ENCODE measurements at regions not wholly inside any gene's neighbourhood (a gene's known extent, or its start where the extent isn't known, plus 50 kb on each side); places are given as distances from the start of the nearest gene placed in this dataset.

- no CpG with 5 or more reads among the region's 3 CpGs for WGBS (ENCODE audit: insufficient coverage)
- DNase-seq (no peak), ATAC-seq (replicated peaks in 1 of 4) (no peak)
- H3K27ac Mint-ChIP-seq: no peak overlapping the region
- H3K4me3 Mint-ChIP-seq: no peak overlapping the region
- Histone ChIP-seq H3K36me3 (ENCODE audit: control insufficient read depth in 2 of 2, extremely low read depth in 1 of 2, insufficient read depth in 1 of 2, low read length in 1 of 2) (no peaks in the 10 kb centered on the region), H3K4me1 (ENCODE audit: control insufficient read depth in 1 of 2, extremely low read depth in 1 of 2, insufficient read depth in 2 of 2, low read length in 2 of 2) (no peaks in the 10 kb centered on the region), H3K27me3 (replicated peaks in 1 of 2; ENCODE audit: control insufficient read depth in 2 of 2, extremely low read depth in 1 of 2, insufficient read depth in 2 of 2, low read length in 1 of 2) (peaks cover 0 to 11% of the 10 kb centered on the region in 2 experiments), H3K4me3 (ENCODE audit: control insufficient read depth in 1 of 2, extremely low read depth in 1 of 2, low read length in 1 of 2) (no peak overlapping the region), H3K27ac (ENCODE audit: low read length) (no peak overlapping the region), H3K9me3 (no peaks in the 10 kb centered on the region)
- no peaks in the 10 kb centered on the region for H3K36me3 Mint-ChIP-seq
- POLR2A ChIA-PET: no interaction called here
- H3K9me3 Mint-ChIP-seq: peaks cover 0 to 9% (median 2%) of the 10 kb centered on the region in 3 donors
- CTCF ChIA-PET: no interaction called here
- peaks cover 6 to 7% of the 10 kb centered on the region in 2 donors for H3K27me3 Mint-ChIP-seq
- H3K4me1 Mint-ChIP-seq: no peaks in the 10 kb centered on the region
Measured at GRCh38 chr11:116057000-116057399, 552.8 kb upstream of the CADM1 start.

DNA sequence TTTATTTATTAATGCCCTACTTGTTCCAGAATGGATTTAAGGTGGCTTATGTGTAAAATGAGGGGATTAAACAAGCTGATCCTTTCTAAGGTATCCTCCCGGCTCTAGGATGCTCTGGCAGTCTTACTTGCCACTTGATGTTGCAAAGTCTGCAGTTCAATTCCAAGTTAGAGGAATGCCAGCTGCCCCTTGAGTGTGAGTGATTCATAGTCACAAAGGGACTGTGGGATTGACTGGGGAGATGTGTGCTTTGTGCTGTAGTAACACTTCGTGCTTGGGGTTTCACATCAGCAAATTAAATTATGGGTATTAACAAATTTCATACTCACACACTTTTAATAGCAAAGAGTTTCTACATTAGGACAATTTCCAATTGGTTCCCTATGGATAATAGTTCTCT, 550.8 kb upstream of the CADM1 start:
- Histone ChIP-seq H3K27me3 (replicated peaks in 1 of 2; ENCODE audit: control insufficient read depth in 2 of 2, extremely low read depth in 1 of 2, insufficient read depth in 2 of 2, low read length in 1 of 2) (peaks cover 0 to 3% of the 10 kb centered on the region in 2 experiments), H3K4me1 (ENCODE audit: control insufficient read depth in 1 of 2, extremely low read depth in 1 of 2, insufficient read depth in 2 of 2, low read length in 2 of 2) (no peaks in the 10 kb centered on the region), H3K27ac (ENCODE audit: low read length) (no peak overlapping the region), H3K36me3 (ENCODE audit: control insufficient read depth in 2 of 2, extremely low read depth in 1 of 2, insufficient read depth in 1 of 2, low read length in 1 of 2) (no peaks in the 10 kb centered on the region), H3K9me3 (no peaks in the 10 kb centered on the region), H3K4me3 (ENCODE audit: control insufficient read depth in 1 of 2, extremely low read depth in 1 of 2, low read length in 1 of 2) (no peak overlapping the region)
- WGBS (ENCODE audit: insufficient coverage): 56% methylated on average over 1 of the region's 2 CpGs
- POLR2A ChIA-PET: no interaction called here
- H3K36me3 Mint-ChIP-seq: no peaks in the 10 kb centered on the region
- H3K27ac Mint-ChIP-seq: no peak overlapping the region
- ATAC-seq (replicated peaks in 1 of 4) (no peak), DNase-seq (no peak)
- H3K4me1 Mint-ChIP-seq: no peaks in the 10 kb centered on the region
- CTCF ChIA-PET: no interaction called here
- peaks cover 0 to 9% (median 2%) of the 10 kb centered on the region in 3 donors for H3K9me3 Mint-ChIP-seq
- peaks cover 0 to 2% of the 10 kb centered on the region in 2 donors for H3K27me3 Mint-ChIP-seq
- no peak overlapping the region for H3K4me3 Mint-ChIP-seq

DNA sequence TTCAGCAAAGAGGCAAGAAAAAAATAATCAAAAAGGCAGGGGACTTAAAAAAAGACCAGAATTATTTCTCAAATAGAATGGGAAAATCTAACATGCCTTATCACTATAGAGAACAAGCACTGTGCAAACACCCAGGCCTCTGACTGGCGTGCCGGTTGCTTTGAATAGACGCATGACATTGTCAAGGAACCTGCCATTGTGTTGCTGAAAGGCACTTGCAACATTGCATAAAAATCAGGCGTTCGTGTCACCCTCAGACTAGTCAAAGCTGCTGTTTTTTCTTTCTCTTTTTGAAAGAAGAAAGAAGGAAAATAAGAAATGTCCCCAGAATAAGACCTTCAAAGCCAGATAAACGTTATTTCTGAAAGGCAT, 549.3 kb upstream of the CADM1 start:
- CTCF ChIA-PET: no interaction called here
- Histone ChIP-seq H3K4me1 (ENCODE audit: control insufficient read depth in 1 of 2, extremely low read depth in 1 of 2, insufficient read depth in 2 of 2, low read length in 2 of 2) (no peaks in the 10 kb centered on the region), H3K27me3 (replicated peaks in 1 of 2; ENCODE audit: control insufficient read depth in 2 of 2, extremely low read depth in 1 of 2, insufficient read depth in 2 of 2, low read length in 1 of 2) (peaks cover 0 to 3% of the 10 kb centered on the region in 2 experiments), H3K27ac (ENCODE audit: low read length) (no peak overlapping the region), H3K4me3 (ENCODE audit: control insufficient read depth in 1 of 2, extremely low read depth in 1 of 2, low read length in 1 of 2) (no peak overlapping the region), H3K36me3 (ENCODE audit: control insufficient read depth in 2 of 2, extremely low read depth in 1 of 2, insufficient read depth in 1 of 2, low read length in 1 of 2) (no peaks in the 10 kb centered on the region), H3K9me3 (no peaks in the 10 kb centered on the region)
- DNase-seq (no peak), ATAC-seq (replicated peaks in 1 of 4) (no peak)
- no peak overlapping the region for H3K27ac Mint-ChIP-seq
- whole genome bisulfite sequencing (ENCODE audit: insufficient coverage): 49% methylated on average over 3 of the region's 6 CpGs
- no peak overlapping the region for H3K4me3 Mint-ChIP-seq
- H3K36me3 Mint-ChIP-seq: no peaks in the 10 kb centered on the region
- H3K27me3 Mint-ChIP-seq: peaks cover 0 to 2% of the 10 kb centered on the region in 2 donors
- peaks cover 0 to 8% (median 2%) of the 10 kb centered on the region in 3 donors for H3K9me3 Mint-ChIP-seq
- POLR2A ChIA-PET: no interaction called here
- H3K4me1 Mint-ChIP-seq: no peaks in the 10 kb centered on the region

DNA sequence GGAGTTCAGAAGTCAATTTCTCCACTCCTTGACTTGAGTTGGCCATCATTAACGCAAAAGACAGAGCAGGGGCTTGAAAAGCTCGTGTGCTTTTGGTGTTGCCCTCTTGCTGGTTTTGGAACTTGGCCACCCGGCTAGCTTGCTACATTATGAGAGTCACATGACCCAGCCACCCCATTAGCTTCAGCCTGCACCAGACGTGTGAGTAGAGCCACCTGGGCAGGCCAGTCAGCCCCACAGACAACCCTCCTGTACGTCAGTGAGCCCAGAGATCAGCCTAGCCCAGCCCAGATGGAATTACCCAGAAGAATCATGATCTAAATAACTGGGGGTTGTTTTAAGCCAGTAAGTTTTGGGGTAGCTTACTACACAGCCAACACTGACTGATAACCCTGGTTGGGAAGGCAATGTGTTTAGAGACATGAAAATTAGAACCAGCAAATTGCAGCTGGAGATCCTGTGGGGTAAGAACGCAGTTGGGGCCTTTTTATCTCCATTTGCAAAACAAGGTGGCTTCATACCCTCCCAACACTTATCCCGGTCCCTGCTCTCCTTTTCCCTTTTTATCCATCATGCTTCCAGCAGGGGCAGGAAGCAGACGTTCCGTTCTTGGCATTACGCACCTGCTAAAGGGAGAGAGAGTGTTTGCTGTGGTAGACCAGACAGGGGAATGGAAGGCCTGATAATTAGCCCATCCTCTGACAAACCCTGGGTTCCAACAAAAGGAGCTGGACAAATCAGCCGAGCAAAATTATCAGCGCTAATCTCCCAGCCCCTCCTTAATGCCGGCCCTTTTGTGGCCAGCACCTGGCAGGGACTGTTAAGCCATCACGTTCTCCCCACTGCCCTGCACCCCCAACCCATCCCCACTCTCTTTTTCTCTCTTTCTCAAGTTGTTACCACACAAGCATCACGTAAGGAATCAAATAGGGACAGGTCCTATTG, 548.7 kb upstream of the CADM1 start:
- CTCF ChIA-PET: no interaction called here
- no peak overlapping the region for H3K27ac ChIP-seq (ENCODE audit: low read length)

DNA sequence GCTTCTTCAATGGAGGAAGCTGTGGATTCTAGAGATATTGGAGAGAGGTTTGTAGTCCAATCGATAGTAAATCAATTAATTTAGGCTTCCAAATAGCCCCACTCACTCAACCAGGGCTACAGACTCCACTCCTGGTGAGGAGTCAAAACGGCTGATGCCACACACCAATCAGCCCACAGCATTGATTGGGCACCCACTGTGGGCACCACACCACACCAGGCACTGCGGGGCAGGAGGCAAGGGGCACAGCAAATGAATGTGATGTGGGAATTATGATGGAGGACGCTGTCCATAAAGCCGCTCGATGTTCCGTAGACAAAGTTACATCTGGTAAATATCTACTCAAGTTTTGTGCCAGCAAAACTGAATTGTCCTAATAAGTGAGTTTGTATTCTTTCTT, 547.3 kb upstream of the CADM1 start:
- Mint-ChIP-seq H3K4me3 (no peak overlapping the region), H3K27ac (no peak overlapping the region), H3K36me3 (no peaks in the 10 kb centered on the region), H3K9me3 (peaks cover 0 to 8% (median 2%) of the 10 kb centered on the region in 3 donors), H3K4me1 (no peaks in the 10 kb centered on the region), H3K27me3 (peaks cover 0 to 2% of the 10 kb centered on the region in 2 donors)
- no peak for ATAC-seq (replicated peaks in 1 of 4)
- Histone ChIP-seq H3K4me3 (ENCODE audit: control insufficient read depth in 1 of 2, extremely low read depth in 1 of 2, low read length in 1 of 2) (no peak overlapping the region), H3K27me3 (replicated peaks in 1 of 2; ENCODE audit: control insufficient read depth in 2 of 2, extremely low read depth in 1 of 2, insufficient read depth in 2 of 2, low read length in 1 of 2) (peaks cover 0 to 3% of the 10 kb centered on the region in 2 experiments), H3K4me1 (ENCODE audit: control insufficient read depth in 1 of 2, extremely low read depth in 1 of 2, insufficient read depth in 2 of 2, low read length in 2 of 2) (no peaks in the 10 kb centered on the region), H3K27ac (ENCODE audit: low read length) (no peak overlapping the region), H3K36me3 (ENCODE audit: control insufficient read depth in 2 of 2, extremely low read depth in 1 of 2, insufficient read depth in 1 of 2, low read length in 1 of 2) (no peaks in the 10 kb centered on the region), H3K9me3 (no peaks in the 10 kb centered on the region)
- 100% methylated on average over 4 of the region's 7 CpGs for WGBS (ENCODE audit: insufficient coverage)
- POLR2A ChIA-PET: no interaction called here
- CTCF ChIA-PET: no interaction called here
- DNase-seq: no peak

More for the DNA sequence above, 548.7 kb upstream of the CADM1 start:
- Mint-ChIP-seq H3K4me3 (no peak overlapping the region), H3K9me3 (peaks cover 0 to 8% (median 2%) of the 10 kb centered on the region in 3 donors), H3K27me3 (peaks cover 0 to 2% of the 10 kb centered on the region in 2 donors), H3K4me1 (no peaks in the 10 kb centered on the region), H3K27ac (no peak overlapping the region), H3K36me3 (no peaks in the 10 kb centered on the region)
- WGBS (ENCODE audit: insufficient coverage): 83% methylated on average over 9 of the region's 15 CpGs
- ATAC-seq (replicated peaks in 1 of 4) (no peak), DNase-seq (no peak)
- no peaks in the 10 kb centered on the region for H3K9me3 ChIP-seq
- H3K4me3 ChIP-seq (ENCODE audit: control insufficient read depth in 1 of 2, extremely low read depth in 1 of 2, low read length in 1 of 2): no peak overlapping the region
- POLR2A ChIA-PET: no interaction called here
- H3K4me1 ChIP-seq (ENCODE audit: control insufficient read depth in 1 of 2, extremely low read depth in 1 of 2, insufficient read depth in 2 of 2, low read length in 2 of 2): no peaks in the 10 kb centered on the region
- peaks cover 0 to 3% of the 10 kb centered on the region in 2 experiments for H3K27me3 ChIP-seq (replicated peaks in 1 of 2; ENCODE audit: control insufficient read depth in 2 of 2, extremely low read depth in 1 of 2, insufficient read depth in 2 of 2, low read length in 1 of 2)
- no peaks in the 10 kb centered on the region for H3K36me3 ChIP-seq (ENCODE audit: control insufficient read depth in 2 of 2, extremely low read depth in 1 of 2, insufficient read depth in 1 of 2, low read length in 1 of 2)

GRCh38 chr11:116049383-116049782, 545.2 kb upstream of the CADM1 start:
- no peak overlapping the region for H3K27ac Mint-ChIP-seq
- WGBS (ENCODE audit: insufficient coverage): no CpG with 5 or more reads among the region's 1 CpG
- H3K4me3 ChIP-seq (ENCODE audit: control insufficient read depth in 1 of 2, extremely low read depth in 1 of 2, low read length in 1 of 2): no peak overlapping the region
- no peaks in the 10 kb centered on the region for H3K4me1 ChIP-seq (ENCODE audit: control insufficient read depth in 1 of 2, extremely low read depth in 1 of 2, insufficient read depth in 2 of 2, low read length in 2 of 2)
- POLR2A ChIA-PET: no interaction called here
- H3K27me3 ChIP-seq (replicated peaks in 1 of 2; ENCODE audit: control insufficient read depth in 2 of 2, extremely low read depth in 1 of 2, insufficient read depth in 2 of 2, low read length in 1 of 2): peaks cover 0 to 3% of the 10 kb centered on the region in 2 experiments
- H3K4me1 Mint-ChIP-seq: no peaks in the 10 kb centered on the region
- H3K36me3 Mint-ChIP-seq: no peaks in the 10 kb centered on the region
- peaks cover 0 to 2% of the 10 kb centered on the region in 2 donors for H3K27me3 Mint-ChIP-seq
- H3K4me3 Mint-ChIP-seq: no peak overlapping the region
- ATAC-seq (replicated peaks in 1 of 4) (no peak), DNase-seq (no peak)
- CTCF ChIA-PET: no interaction called here
- no peak overlapping the region for H3K27ac ChIP-seq (ENCODE audit: low read length)
- H3K36me3 ChIP-seq (ENCODE audit: control insufficient read depth in 2 of 2, extremely low read depth in 1 of 2, insufficient read depth in 1 of 2, low read length in 1 of 2): no peaks in the 10 kb centered on the region
- H3K9me3 Mint-ChIP-seq: peaks cover 0 to 8% (median 0%) of the 10 kb centered on the region in 3 donors
- H3K9me3 ChIP-seq: no peaks in the 10 kb centered on the region
